ENCODE measurements at regions not wholly inside any gene's neighbourhood (a gene's known extent, or its start where the extent isn't known, plus 50 kb on each side); places are given as distances from the start of the nearest gene placed in this dataset.
A peak's percentile ranks its signal among the peaks of the same experiment; 100 is the strongest.

DNA sequence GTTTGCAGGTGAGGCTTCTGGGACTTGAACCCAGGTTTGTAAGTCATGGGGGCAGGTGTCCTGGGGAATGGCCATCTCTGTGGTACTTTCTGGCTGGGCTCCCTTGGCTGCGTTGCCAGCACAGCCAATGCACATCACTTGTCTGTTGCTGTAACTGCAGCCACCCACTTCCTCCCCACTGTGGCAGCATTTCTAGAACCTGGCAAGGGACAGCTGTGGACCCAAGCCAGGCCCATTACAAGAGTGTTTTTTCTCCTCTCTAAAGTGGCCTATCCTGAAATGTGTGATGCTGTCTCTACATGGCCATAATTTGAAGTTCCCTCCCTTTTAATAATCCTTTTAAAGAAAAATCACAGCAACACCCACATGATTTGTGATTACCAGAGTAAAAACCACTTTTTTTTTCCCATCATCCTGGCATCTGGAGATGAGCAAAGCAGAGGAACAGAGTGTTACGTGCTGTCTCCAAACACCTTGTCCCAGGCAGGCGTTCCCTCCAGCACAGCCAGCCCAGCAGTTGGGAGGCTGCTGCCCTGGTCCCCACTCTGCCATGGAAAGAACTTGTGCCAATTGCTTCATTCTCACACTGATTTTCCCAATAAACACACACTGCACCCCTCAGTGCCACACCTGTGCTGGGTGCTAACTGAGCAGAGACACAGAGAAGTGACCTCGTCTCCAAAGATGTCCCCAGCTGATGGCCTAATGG lies 360.6 kb upstream of the USP24 start:
- peak; percentile 66 to 94 for DNase-seq (ENCODE audit: low spot score in 2 of 2)
- no peak overlapping the region for H3K4me3 ChIP-seq (ENCODE audit: low read depth, poor library complexity, severe bottlenecking)
- 71 to 75% methylated on average over 3 to 4 of the region's 4 CpGs for WGBS, 2 donors
- intact Hi-C loops (cut with DNase I; ENCODE audit: low total_unique reads), result no loop called here
- TF ChIP-seq, protein P1, sequence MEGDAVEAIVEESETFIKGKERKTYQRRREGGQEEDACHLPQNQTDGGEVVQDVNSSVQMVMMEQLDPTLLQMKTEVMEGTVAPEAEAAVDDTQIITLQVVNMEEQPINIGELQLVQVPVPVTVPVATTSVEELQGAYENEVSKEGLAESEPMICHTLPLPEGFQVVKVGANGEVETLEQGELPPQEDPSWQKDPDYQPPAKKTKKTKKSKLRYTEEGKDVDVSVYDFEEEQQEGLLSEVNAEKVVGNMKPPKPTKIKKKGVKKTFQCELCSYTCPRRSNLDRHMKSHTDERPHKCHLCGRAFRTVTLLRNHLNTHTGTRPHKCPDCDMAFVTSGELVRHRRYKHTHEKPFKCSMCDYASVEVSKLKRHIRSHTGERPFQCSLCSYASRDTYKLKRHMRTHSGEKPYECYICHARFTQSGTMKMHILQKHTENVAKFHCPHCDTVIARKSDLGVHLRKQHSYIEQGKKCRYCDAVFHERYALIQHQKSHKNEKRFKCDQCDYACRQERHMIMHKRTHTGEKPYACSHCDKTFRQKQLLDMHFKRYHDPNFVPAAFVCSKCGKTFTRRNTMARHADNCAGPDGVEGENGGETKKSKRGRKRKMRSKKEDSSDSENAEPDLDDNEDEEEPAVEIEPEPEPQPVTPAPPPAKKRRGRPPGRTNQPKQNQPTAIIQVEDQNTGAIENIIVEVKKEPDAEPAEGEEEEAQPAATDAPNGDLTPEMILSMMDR (IDR thresholded peaks at IDR 0.05), result no peak
- TF ChIP-seq POLR2A (IDR thresholded peaks at IDR 0.05), result no peak

GRCh38 chr1:55574691-55575225 lies 359.6 kb upstream of the USP24 start:
- 74 to 78% methylated on average over 5 of the region's 5 CpGs for WGBS, 2 donors
- no peak for DNase-seq (ENCODE audit: low spot score in 2 of 2)
- intact Hi-C loops (cut with DNase I; ENCODE audit: low total_unique reads), result no loop called here
- no peak overlapping the region for H3K4me3 ChIP-seq (ENCODE audit: low read depth, poor library complexity, severe bottlenecking)
- no peak for TF ChIP-seq POLR2A (IDR thresholded peaks at IDR 0.05)
- TF ChIP-seq, protein P1 (IDR thresholded peaks at IDR 0.05), result no peak

- no peak for DNase-seq (ENCODE audit: low spot score in 2 of 2)
- H3K4me3 ChIP-seq (ENCODE audit: low read depth, poor library complexity, severe bottlenecking), result no peak overlapping the region
- intact Hi-C loops (cut with DNase I; ENCODE audit: low total_unique reads), result no loop called here
- 85 to 86% methylated on average over 14 of the region's 14 CpGs for WGBS, 2 donors
- TF ChIP-seq, protein P1 (IDR thresholded peaks at IDR 0.05), result no peak
- TF ChIP-seq POLR2A (IDR thresholded peaks at IDR 0.05), result no peak
Observed at GRCh38 chr1:55572878-55573734, 357.9 kb upstream of the USP24 start.

DNA sequence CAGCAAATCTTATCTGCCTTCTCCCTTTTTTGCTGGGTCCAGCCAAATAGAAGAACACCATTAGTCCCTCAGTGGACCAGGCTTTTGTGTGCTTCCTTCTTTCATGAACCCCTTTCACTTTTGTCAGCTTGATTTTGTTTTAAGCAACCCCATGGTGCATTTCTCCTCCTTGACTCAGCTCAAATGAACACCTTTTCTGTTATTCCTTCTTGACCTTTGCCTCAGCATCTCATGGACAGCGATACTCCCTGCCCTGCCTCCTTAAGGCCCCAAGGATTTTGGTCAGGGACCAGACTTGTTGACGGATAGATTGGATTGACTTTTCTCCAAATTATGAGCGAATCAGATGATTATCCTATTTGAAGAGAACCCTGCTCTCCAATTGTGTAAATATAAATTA lies 356.6 kb upstream of the USP24 start:
- intact Hi-C loops (cut with DNase I; ENCODE audit: low total_unique reads), result no loop called here
- TF ChIP-seq, protein P1 (IDR thresholded peaks at IDR 0.05), result no peak
- no peak for TF ChIP-seq POLR2A (IDR thresholded peaks at IDR 0.05)
- no peak for DNase-seq (ENCODE audit: low spot score in 2 of 2)
- no peak overlapping the region for H3K4me3 ChIP-seq (ENCODE audit: low read depth, poor library complexity, severe bottlenecking)
- 82 to 91% methylated on average over 3 of the region's 3 CpGs for WGBS, 2 donors

DNA sequence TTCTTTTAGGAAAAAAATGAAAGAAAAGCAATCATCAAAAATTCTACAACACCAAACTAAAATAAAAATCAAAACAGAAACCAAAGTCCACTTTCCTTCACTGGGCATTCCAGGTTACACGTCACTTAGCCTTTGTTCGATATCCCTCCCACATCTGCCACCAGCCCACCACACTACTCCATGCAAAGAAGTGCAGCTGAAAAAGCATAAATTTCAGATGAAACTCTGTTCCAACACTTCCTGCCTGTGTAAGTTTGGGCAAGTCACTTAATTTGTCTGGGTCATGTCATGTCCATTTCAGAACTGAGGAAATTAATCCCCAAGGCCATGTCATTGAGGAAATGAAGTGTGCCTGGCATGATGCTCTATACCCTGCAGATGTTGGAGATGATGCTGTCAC lies 354.3 kb upstream of the USP24 start:
- intact Hi-C loops (cut with DNase I; ENCODE audit: low total_unique reads), result no loop called here
- WGBS, 2 donors, result 61 to 70% methylated on average over 2 of the region's 2 CpGs
- H3K4me3 ChIP-seq (ENCODE audit: low read depth, poor library complexity, severe bottlenecking), result no peak overlapping the region
- TF ChIP-seq, protein P1 (IDR thresholded peaks at IDR 0.05), result no peak
- TF ChIP-seq POLR2A (IDR thresholded peaks at IDR 0.05), result no peak
- DNase-seq (ENCODE audit: low spot score in 2 of 2), result no peak

Data from lower leg skin (tissue), 4 donors.